ENCODE measurements at regions not wholly inside any gene's neighbourhood (a gene's known extent, or its start where the extent isn't known, plus 50 kb on each side); places are given as distances from the start of the nearest gene placed in this dataset.

- ATAC-seq (no peak), DNase-seq (no peak)
- intact Hi-C loops (cut with DNase I, micrococcal nuclease) = no loop called here
These were observed 98.2 kb upstream of the NUDT7 start for GRCh38 chr16:77624085-77624484.

- no peak for ATAC-seq
- DNase-seq = no peak
- intact Hi-C loops (cut with DNase I, micrococcal nuclease) = no loop called here
These were observed 85.7 kb upstream of the NUDT7 start for GRCh38 chr16:77636615-77637014.

GRCh38 chr16:77637940-77638339 is 84.4 kb upstream of the NUDT7 start:
- intact Hi-C loops (cut with DNase I, micrococcal nuclease) = no loop called here
- ATAC-seq (no peak), DNase-seq (no peak)

- intact Hi-C loops (cut with DNase I, micrococcal nuclease) = no loop called here
- DNase-seq = no peak
- no peak for ATAC-seq
These were observed 79.1 kb upstream of the NUDT7 start for GRCh38 chr16:77643176-77643575.

GRCh38 chr16:77645764-77646163 is 76.5 kb upstream of the NUDT7 start:
- intact Hi-C loops (cut with DNase I, micrococcal nuclease) = no loop called here
- DNase-seq (no peak), ATAC-seq (no peak)

- DNase-seq = no peak
- ATAC-seq = no peak
- intact Hi-C loops (cut with DNase I, micrococcal nuclease) = no loop called here
These were observed 74.6 kb upstream of the NUDT7 start for GRCh38 chr16:77647726-77648125.

- ATAC-seq (no peak), DNase-seq (no peak)
- intact Hi-C loops (cut with DNase I, micrococcal nuclease) = no loop called here
These were observed 71.6 kb upstream of the NUDT7 start for GRCh38 chr16:77650761-77651160.

- intact Hi-C loops (cut with DNase I, micrococcal nuclease) = no loop called here
- DNase-seq (no peak), ATAC-seq (no peak)
These were observed 69.9 kb upstream of the NUDT7 start for GRCh38 chr16:77652399-77652798.

- no peak for DNase-seq
- intact Hi-C loops (cut with DNase I, micrococcal nuclease) = no loop called here
- ATAC-seq = no peak
These were observed 65.3 kb upstream of the NUDT7 start for GRCh38 chr16:77657016-77657415.

GRCh38 chr16:77660311-77660710 is 62.0 kb upstream of the NUDT7 start:
- DNase-seq (peak in 1 of 2 donors; percentile 6), ATAC-seq (no peak)
- intact Hi-C loops (cut with DNase I, micrococcal nuclease) = no loop called here

GRCh38 chr16:77662246-77662645 is 60.1 kb upstream of the NUDT7 start:
- DNase-seq (no peak), ATAC-seq (no peak)
- intact Hi-C loops (cut with DNase I, micrococcal nuclease) = no loop called here

GRCh38 chr16:77663711-77664110 is 58.6 kb upstream of the NUDT7 start:
- ATAC-seq (no peak), DNase-seq (no peak)
- intact Hi-C loops (cut with DNase I, micrococcal nuclease) = no loop called here

GRCh38 chr16:77666771-77667170 is 55.5 kb upstream of the NUDT7 start:
- DNase-seq = no peak
- ATAC-seq = no peak
- intact Hi-C loops (cut with DNase I, micrococcal nuclease) = no loop called here

GRCh38 chr16:77668201-77668600 is 54.1 kb upstream of the NUDT7 start:
- ATAC-seq (no peak), DNase-seq (no peak)
- intact Hi-C loops (cut with DNase I, micrococcal nuclease) = no loop called here

- intact Hi-C loops (cut with DNase I, micrococcal nuclease) = no loop called here
- ATAC-seq (no peak), DNase-seq (no peak)
These were observed 53.3 kb upstream of the NUDT7 start for GRCh38 chr16:77669057-77669456.

All from left colon (tissue), 2 donors.